ENCODE measurements at regions not wholly inside any gene's neighbourhood (a gene's known extent, or its start where the extent isn't known, plus 50 kb on each side); places are given as distances from the start of the nearest gene placed in this dataset.
"Not testable (repeated sequence)": the region's sequence is repeated elsewhere in the genome, so short reads cannot be mapped to it uniquely, and the experiment has no call there.

DNA sequence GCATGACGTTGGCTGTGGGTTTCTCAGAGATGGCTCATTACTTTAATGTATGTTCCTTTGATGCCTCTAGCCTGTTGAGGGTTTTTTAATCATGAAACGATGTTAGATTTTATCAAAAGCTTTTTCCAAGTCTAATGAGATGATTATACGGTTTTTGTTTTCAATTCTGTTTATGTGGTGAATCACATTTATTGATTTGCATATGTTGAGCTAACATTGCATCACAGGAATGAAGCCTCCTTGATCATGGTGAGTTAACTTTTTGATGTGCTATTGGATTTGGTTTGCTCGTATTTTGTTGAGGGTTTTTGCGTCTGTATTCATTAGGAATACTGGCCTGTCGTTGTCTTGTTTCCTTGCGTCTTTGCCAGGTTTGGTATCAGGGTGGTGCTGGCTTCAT, 52.3 kb upstream of the PTPN12 start:
- Mint-ChIP-seq H3K9me3 (no peaks in the 10 kb centered on the region), H3K27me3 (ENCODE audit: low read depth in 3 of 3) (peaks cover 0 to 5% (median 5%) of the 10 kb centered on the region in 3 donors), H3K4me3 (no peak overlapping the region), H3K36me3 (no peaks in the 10 kb centered on the region), H3K4me1 (no peaks in the 10 kb centered on the region), H3K27ac (peak overlapping the region in 2 of 6 donors; percentile 9 to 54)
- no peak for DNase-seq

DNA sequence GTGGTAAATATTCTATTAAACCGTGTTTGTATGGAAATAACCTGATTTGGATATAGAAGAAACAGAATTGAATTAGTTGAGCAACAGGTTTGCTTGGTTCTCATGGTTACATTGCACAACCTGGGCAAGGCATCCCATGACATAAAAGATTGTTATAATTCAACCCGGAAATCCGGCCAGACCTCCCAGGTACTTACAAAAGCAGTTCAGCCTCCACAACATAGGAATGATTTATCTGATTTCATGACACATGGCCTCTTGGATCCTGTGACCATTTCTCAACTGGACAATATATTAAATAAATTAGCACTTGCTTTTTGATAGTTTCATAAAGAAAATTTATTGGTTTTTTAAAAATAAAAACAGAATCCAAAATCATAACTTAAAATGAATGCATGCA, 55.1 kb upstream of the PTPN12 start:
- Mint-ChIP-seq H3K27ac (no peak overlapping the region), H3K4me3 (no peak overlapping the region), H3K9me3 (no peaks in the 10 kb centered on the region), H3K36me3 (no peaks in the 10 kb centered on the region), H3K4me1 (no peaks in the 10 kb centered on the region), H3K27me3 (ENCODE audit: low read depth in 3 of 3) (peaks cover 0 to 3% (median 3%) of the 10 kb centered on the region in 3 donors)
- no peak for DNase-seq

DNA sequence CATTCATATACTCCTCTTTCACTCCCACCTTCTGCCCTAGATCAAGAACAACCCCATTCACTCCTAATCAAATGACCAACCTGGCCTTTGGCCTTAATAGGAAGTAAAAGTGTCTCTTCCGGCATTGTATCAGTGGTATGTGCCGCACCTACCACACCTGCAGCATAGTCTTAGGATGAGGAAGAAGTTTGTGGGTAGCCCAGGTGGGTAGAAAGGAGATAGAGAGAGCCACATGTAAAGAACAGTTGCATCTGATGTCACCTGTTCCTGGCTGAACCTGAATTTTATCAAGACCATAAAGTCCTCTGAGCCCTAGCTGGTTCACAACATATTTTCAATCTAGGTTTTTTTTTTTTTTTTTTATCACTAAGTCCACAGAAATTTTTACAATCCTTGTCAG, 55.5 kb upstream of the PTPN12 start:
- peak overlapping the region in 1 of 6 donors; percentile 28 for H3K27ac Mint-ChIP-seq
- no peak overlapping the region for H3K4me3 Mint-ChIP-seq
- H3K9me3 Mint-ChIP-seq: no peaks in the 10 kb centered on the region
- no peaks in the 10 kb centered on the region for H3K36me3 Mint-ChIP-seq
- H3K4me1 Mint-ChIP-seq: no peaks in the 10 kb centered on the region
- H3K27me3 Mint-ChIP-seq (ENCODE audit: low read depth in 3 of 3): peaks cover 0 to 3% (median 3%) of the 10 kb centered on the region in 3 donors
- DNase-seq: no peak

DNA sequence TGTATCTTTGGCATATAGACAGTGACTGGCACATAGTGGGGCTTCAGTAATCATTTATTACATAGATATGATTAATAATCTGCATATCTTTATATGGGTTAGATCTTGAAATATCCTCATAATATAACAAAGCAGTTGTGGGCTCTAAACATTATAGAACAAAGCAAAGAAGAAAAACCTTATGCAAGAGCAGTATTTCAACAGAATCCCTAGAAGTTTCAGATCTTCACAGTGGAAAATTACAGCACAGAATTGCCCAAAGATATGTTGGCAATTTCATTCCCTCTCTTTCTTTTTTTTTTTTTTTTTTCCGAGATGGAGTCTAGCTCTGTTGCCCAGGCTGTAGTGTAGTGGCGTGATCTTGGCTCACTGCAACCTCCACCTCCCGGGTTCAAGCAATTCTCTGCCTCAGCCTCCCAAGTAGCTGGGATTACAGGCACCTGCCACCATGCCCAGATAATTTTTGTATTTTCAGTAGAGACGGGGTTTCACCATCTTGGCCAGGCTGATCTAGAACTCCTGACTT, 56.9 kb upstream of the PTPN12 start:
- not testable (repeated sequence) for H3K4me1 Mint-ChIP-seq; DNase-seq; H3K36me3 Mint-ChIP-seq; H3K9me3 Mint-ChIP-seq; H3K4me3 Mint-ChIP-seq; H3K27me3 Mint-ChIP-seq (ENCODE audit: low read depth in 3 of 3); H3K27ac Mint-ChIP-seq

- no peak overlapping the region for H3K27ac Mint-ChIP-seq
- no peaks in the 10 kb centered on the region for H3K9me3 Mint-ChIP-seq
- no peak overlapping the region for H3K4me3 Mint-ChIP-seq
- peaks cover 0 to 2% (median 2%) of the 10 kb centered on the region in 3 donors for H3K27me3 Mint-ChIP-seq (ENCODE audit: low read depth in 3 of 3)
- no peaks in the 10 kb centered on the region for H3K36me3 Mint-ChIP-seq
- peaks cover 0 to 2% of the 10 kb centered on the region in 2 donors for H3K4me1 Mint-ChIP-seq
- no peak for DNase-seq
Measured at GRCh38 chr7:77479536-77480088, 57.5 kb upstream of the PTPN12 start.

GRCh38 chr7:77476871-77477270, 60.2 kb upstream of the PTPN12 start:
- Mint-ChIP-seq H3K27me3 (ENCODE audit: low read depth in 3 of 3) (no peaks in the 10 kb centered on the region), H3K4me3 (no peak overlapping the region), H3K4me1 (peaks cover 0 to 8% of the 10 kb centered on the region in 2 donors), H3K9me3 (no peaks in the 10 kb centered on the region), H3K27ac (no peak overlapping the region), H3K36me3 (no peaks in the 10 kb centered on the region)
- DNase-seq: no peak

- no peak for DNase-seq
- H3K27ac Mint-ChIP-seq: no peak overlapping the region
- no peak overlapping the region for H3K4me3 Mint-ChIP-seq
- H3K36me3 Mint-ChIP-seq: no peaks in the 10 kb centered on the region
- no peaks in the 10 kb centered on the region for H3K27me3 Mint-ChIP-seq (ENCODE audit: low read depth in 3 of 3)
- H3K4me1 Mint-ChIP-seq: peaks cover 0 to 8% of the 10 kb centered on the region in 2 donors
- no peaks in the 10 kb centered on the region for H3K9me3 Mint-ChIP-seq
Measured at GRCh38 chr7:77475181-77475580, 59.0 kb upstream of the GSAP start.

GRCh38 chr7:77474756-77475155, 58.6 kb upstream of the GSAP start:
- Mint-ChIP-seq H3K9me3 (no peaks in the 10 kb centered on the region), H3K27ac (no peak overlapping the region), H3K4me3 (no peak overlapping the region), H3K27me3 (ENCODE audit: low read depth in 3 of 3) (no peaks in the 10 kb centered on the region), H3K4me1 (peaks cover 0 to 8% of the 10 kb centered on the region in 2 donors), H3K36me3 (no peaks in the 10 kb centered on the region)
- DNase-seq: no peak

DNA sequence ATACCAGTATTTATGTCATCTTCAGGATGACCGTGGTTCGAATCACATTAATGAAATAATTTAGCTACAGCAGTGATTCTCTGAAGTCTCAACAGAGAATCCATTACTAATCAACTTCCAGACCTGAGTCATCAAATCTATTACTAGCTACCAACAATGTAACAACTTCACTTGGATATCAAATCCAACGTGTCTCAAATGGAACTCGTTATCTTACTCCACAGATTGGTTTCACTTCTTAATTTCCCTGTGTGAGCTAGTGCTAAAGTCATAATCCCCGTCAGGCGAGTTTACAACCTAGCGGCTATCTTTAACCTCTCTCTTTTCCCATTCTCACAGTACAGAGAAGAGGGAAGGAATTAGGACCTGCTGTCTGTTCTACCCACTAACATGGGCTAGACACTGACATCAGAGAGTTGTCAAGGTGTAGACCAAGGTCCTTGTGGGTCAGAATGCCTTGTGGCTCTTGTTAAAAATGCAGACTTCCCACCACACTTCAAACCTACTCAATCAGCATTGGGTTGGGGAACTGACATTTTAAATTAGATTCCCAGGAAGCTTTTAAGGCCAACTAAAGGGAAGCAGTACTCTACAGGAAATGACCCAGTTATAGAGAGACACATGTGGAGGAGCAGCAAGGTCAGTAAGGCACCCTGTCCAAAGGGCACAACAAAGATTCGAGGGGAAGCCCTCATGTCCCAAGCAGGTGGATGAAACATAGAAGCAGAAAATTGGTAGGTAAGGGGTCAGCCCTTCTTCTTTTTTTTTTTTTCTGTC, 57.3 kb upstream of the GSAP start:
- Mint-ChIP-seq H3K9me3 (no peaks in the 10 kb centered on the region), H3K4me1 (peaks cover 0 to 8% of the 10 kb centered on the region in 2 donors), H3K27me3 (ENCODE audit: low read depth in 3 of 3) (no peaks in the 10 kb centered on the region), H3K4me3 (no peak overlapping the region), H3K36me3 (peaks cover 0 to 4% (median 0%) of the 10 kb centered on the region in 3 donors), H3K27ac (peak overlapping the region in 1 of 6 donors; percentile 24)
- no peak for DNase-seq

DNA sequence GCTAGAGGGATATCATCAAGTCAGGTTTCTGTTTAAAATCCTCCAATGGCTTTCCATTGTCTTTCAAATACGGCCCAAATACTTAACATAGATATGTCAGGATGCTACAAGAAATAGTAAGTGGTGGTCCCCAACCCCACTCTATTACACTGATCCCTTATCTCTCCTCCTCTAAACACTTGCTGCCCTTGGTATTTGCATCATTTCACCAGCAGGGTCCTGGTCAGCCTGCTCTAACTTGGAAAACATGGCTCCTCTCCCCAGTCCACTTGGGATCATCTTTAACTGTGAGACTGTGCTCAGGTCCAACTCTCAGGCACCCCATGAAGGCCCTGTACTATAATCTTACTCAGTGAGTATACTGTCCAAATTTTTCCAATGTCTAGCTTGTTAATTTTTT, 53.8 kb upstream of the GSAP start:
- Mint-ChIP-seq H3K27me3 (ENCODE audit: low read depth in 3 of 3) (peaks cover 0 to 2% (median 0%) of the 10 kb centered on the region in 3 donors), H3K27ac (no peak overlapping the region), H3K4me1 (peaks cover 0 to 6% of the 10 kb centered on the region in 2 donors), H3K36me3 (peaks cover 0 to 4% (median 0%) of the 10 kb centered on the region in 3 donors), H3K9me3 (no peaks in the 10 kb centered on the region), H3K4me3 (no peak overlapping the region)
- no peak for DNase-seq

DNA sequence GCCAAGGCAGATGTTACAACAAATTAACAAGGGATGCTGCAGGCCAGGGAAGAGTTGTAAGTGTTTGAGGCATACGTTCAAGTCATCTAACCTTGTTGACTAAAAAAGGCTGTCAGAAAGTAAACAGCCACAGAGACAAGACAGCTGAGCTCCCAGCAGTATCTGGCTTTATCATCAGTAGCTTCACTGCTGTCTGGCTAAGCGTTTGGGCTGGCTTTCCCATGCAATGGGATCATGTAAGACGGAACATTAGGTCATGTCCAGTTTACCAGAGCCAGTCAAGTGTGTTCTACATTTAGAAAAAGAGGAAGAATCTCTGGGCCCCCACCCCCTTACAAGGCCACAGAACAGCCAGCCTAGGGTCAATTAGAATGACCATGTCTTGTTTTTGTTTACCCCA, 51.3 kb upstream of the GSAP start:
- Mint-ChIP-seq H3K4me3 (no peak overlapping the region), H3K4me1 (no peaks in the 10 kb centered on the region), H3K27me3 (ENCODE audit: low read depth in 3 of 3) (peaks cover 0 to 2% (median 0%) of the 10 kb centered on the region in 3 donors), H3K9me3 (no peaks in the 10 kb centered on the region), H3K27ac (no peak overlapping the region), H3K36me3 (peaks cover 0 to 4% (median 0%) of the 10 kb centered on the region in 3 donors)
- no peak for DNase-seq

DNA sequence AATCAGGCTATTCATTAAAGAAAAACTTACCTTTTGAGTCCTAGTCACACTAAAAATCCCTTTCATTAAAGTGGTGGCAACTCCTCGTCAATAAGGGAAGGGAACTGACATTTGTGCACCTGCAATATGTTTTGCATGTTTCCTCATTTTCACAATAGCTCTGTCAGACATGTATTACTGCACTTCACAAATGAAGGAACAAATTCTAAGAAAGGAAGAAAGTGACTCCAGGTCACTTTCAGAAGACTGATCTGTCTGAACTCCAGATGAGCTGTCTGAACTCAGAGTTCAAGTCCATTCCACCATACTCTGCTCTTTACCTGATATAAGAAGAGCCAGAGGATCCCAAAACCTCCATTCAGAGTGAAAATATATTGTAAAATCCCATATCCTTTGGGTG, 50.3 kb upstream of the GSAP start:
- Mint-ChIP-seq H3K27ac (no peak overlapping the region), H3K36me3 (peaks cover 0 to 4% (median 0%) of the 10 kb centered on the region in 3 donors), H3K9me3 (no peaks in the 10 kb centered on the region), H3K4me1 (peaks cover 0 to under 1% of the 10 kb centered on the region in 2 donors), H3K4me3 (no peak overlapping the region), H3K27me3 (ENCODE audit: low read depth in 3 of 3) (peaks cover 0 to 2% (median 0%) of the 10 kb centered on the region in 3 donors)
- no peak for DNase-seq
